GM10266 (cell line): ENCODE measurements at regions not wholly inside any gene's neighbourhood (a gene's known extent, or its start where the extent isn't known, plus 50 kb on each side); places are given as distances from the start of the nearest gene placed in this dataset.

Experiments used
- DNase-seq: peaks from one replicate; pipeline ENCODE4 v3.0.0; 2012; ENCODE audit errors: extremely low spot score
- CTCF ChIP-seq: IDR thresholded peaks from 2 replicates; pipeline ENCODE4 v1.5.1; 2012; ENCODE audit warnings: mild to moderate bottlenecking, low read depth; ENCODE audit not compliant: control insufficient read depth, insufficient read depth; ENCODE audit errors: missing control alignments

GRCh38 chr12:24268663-24269186, 319.3 kb upstream of the SOX5 start:
- DNase-seq, result no peak
- TF ChIP-seq CTCF, result no peak

GRCh38 chr12:24266982-24267381, 317.5 kb upstream of the SOX5 start:
- TF ChIP-seq CTCF, result no peak
- DNase-seq, result no peak

GRCh38 chr12:24256684-24257083, 307.2 kb upstream of the SOX5 start:
- no peak for TF ChIP-seq CTCF
- DNase-seq, result no peak

- TF ChIP-seq CTCF, result no peak
- no peak for DNase-seq
Measured at GRCh38 chr12:24255920-24256665, 306.6 kb upstream of the SOX5 start.

GRCh38 chr12:24252602-24253001, 303.1 kb upstream of the SOX5 start:
- no peak for DNase-seq
- no peak for TF ChIP-seq CTCF

- DNase-seq, result no peak
- TF ChIP-seq CTCF, result no peak
Measured at GRCh38 chr12:24246934-24247333, 297.5 kb upstream of the SOX5 start.

- no peak for TF ChIP-seq CTCF
- no peak for DNase-seq
Measured at GRCh38 chr12:24246376-24246775, 296.9 kb upstream of the SOX5 start.
